ENCODE measurements at regions not wholly inside any gene's neighbourhood (a gene's known extent, or its start where the extent isn't known, plus 50 kb on each side); places are given as distances from the start of the nearest gene placed in this dataset.

DNA sequence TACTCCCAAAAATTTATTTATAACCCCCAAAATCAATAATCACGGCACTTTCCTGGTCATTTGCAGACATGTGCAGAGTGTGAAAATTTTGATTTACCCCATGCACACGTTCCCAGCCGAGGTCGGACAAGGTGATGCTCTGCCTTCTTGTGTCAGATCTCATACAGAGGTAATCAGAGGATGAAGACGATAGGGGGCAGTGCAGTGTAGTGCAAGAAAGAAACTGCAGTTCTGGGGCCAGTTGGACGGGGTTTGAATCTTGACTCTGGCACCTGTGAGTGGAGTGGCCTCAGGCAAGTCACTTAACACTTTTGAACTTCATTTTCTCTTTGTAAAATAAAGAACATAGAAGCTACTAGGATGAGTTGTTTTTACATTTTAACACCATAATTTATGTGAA is 88.4 kb downstream of the FRMPD3 start:
- TF ChIP-seq, protein P1, sequence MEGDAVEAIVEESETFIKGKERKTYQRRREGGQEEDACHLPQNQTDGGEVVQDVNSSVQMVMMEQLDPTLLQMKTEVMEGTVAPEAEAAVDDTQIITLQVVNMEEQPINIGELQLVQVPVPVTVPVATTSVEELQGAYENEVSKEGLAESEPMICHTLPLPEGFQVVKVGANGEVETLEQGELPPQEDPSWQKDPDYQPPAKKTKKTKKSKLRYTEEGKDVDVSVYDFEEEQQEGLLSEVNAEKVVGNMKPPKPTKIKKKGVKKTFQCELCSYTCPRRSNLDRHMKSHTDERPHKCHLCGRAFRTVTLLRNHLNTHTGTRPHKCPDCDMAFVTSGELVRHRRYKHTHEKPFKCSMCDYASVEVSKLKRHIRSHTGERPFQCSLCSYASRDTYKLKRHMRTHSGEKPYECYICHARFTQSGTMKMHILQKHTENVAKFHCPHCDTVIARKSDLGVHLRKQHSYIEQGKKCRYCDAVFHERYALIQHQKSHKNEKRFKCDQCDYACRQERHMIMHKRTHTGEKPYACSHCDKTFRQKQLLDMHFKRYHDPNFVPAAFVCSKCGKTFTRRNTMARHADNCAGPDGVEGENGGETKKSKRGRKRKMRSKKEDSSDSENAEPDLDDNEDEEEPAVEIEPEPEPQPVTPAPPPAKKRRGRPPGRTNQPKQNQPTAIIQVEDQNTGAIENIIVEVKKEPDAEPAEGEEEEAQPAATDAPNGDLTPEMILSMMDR (conservative IDR thresholded peaks at IDR 0.05; ENCODE audit: low read length): peak; percentile 61
- TF ChIP-seq EZH2phosphoT487 (IDR thresholded peaks at IDR 0.05; ENCODE audit: borderline replicate concordance, low read depth, low read length): no peak
